Natural killer cell (primary cell): ENCODE measurements at regions not wholly inside any gene's neighbourhood (a gene's known extent, or its start where the extent isn't known, plus 50 kb on each side); places are given as distances from the start of the nearest gene placed in this dataset.

Experiments
- ATAC-seq, 3 donors: fragments of 150-1000 bp in 2 of 3; fragments of 200-7000 bp in 1 of 3; cut with Tn5 transposase; 1 replicate in 1 of 3; 2 replicates in 2 of 3; pipeline ENCODE4 v1.10.0; 2021; ENCODE audit warnings: mild to moderate bottlenecking in 2 of 3, moderate library complexity in 2 of 3
- DNase-seq, 2 donors: peaks; one replicate each; pipeline versions ENCODE4 v3.0.0 to v3.0.0-alpha.2; 2013 to 2021; ENCODE audit warnings: mixed read lengths in 1 of 2
- H3K27ac ChIP-seq: one replicate; pipeline ENCODE4 v1.5.1; 2013; ENCODE audit warnings: mild to moderate bottlenecking, low read length
- H3K27me3 ChIP-seq: one replicate; pipeline ENCODE4 v1.6.1; 2013; ENCODE audit warnings: low read length; ENCODE audit not compliant: control insufficient read depth, insufficient read depth
- H3K36me3 ChIP-seq: one replicate; pipeline ENCODE4 v1.6.1; 2013; ENCODE audit warnings: low read length; ENCODE audit not compliant: control insufficient read depth, insufficient read depth
- H3K4me1 ChIP-seq: one replicate; pipeline ENCODE4 v1.6.1; 2013; ENCODE audit warnings: low read length; ENCODE audit not compliant: control insufficient read depth, insufficient read depth
- H3K4me3 ChIP-seq: one replicate; pipeline ENCODE4 v1.5.1; 2013; ENCODE audit warnings: low read length
- H3K9me3 ChIP-seq: one replicate; pipeline ENCODE4 v1.6.1; 2013; ENCODE audit warnings: low read length; ENCODE audit not compliant: control insufficient read depth, insufficient read depth
- H3K27ac Mint-ChIP-seq, 2 donors: one replicate each; pipeline ENCODE4 v1.8.0; 2022; ENCODE audit warnings: mild to moderate bottlenecking in 2 of 2, mixed read lengths in 2 of 2, moderate library complexity in 1 of 2
- H3K27me3 Mint-ChIP-seq, 2 donors: one replicate each; pipeline ENCODE4 v1.8.0; 2022; ENCODE audit warnings: low read depth in 2 of 2, mixed read lengths in 2 of 2
- H3K36me3 Mint-ChIP-seq: one replicate; pipeline ENCODE4 v1.8.0; 2022; ENCODE audit warnings: mixed read lengths
- H3K4me1 Mint-ChIP-seq, 2 donors: one replicate each; pipeline ENCODE4 v1.8.0; 2022; ENCODE audit warnings: mixed read lengths in 2 of 2
- H3K4me3 Mint-ChIP-seq: one replicate; pipeline ENCODE4 v1.8.0; 2022; ENCODE audit warnings: mild to moderate bottlenecking, moderate library complexity, mixed read lengths
- H3K9me3 Mint-ChIP-seq, 2 donors: one replicate each; pipeline ENCODE4 v1.8.0; 2022; ENCODE audit warnings: mixed read lengths in 2 of 2
- WGBS: methylation state at CpG from one replicate; pipeline ENCODE4 v1.1.7; 2013; ENCODE audit warnings: missing lambda C conversion rate; ENCODE audit not compliant: insufficient coverage; 5-methylcytosine and 5-hydroxymethylcytosine counted together
- intact Hi-C: fragments of 100-400 bp; cut with micrococcal nuclease; formaldehyde crosslinking; loops from one replicate; pipeline ENCODE4 v1.14.2; 2022
- TF ChIP-seq, protein P1 (sequence below): fragments of 200-600 bp; IDR thresholded peaks from one replicate; pipeline ENCODE4 v1.8.0; 2022; ENCODE audit warnings: antibody characterized with exemption

DNA sequence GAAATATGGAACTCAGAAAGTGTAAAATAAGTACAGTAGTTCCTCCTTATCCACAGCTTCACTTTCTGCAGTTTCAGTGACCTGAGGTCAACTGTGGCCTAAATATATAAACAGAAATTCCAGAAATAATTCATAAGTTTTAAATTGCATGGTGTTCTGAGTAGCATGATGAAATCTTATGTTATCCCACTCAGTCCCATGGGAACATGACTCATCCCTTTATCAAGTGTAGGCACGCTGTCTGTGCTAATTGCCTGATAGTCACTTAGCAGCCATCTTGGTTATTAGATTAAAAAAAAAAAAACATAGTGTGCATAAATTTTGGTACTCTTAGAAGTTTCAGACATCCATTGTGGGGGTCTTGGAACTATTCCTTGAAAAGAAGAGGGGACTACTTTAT, 983.4 kb upstream of the ADGRL3 start:
- no peak for ATAC-seq
- Mint-ChIP-seq H3K4me3 (no peak overlapping the region), H3K27ac (no peak overlapping the region), H3K9me3 (peaks cover 3 to 4% of the 10 kb centered on the region in 2 donors), H3K36me3 (no peaks in the 10 kb centered on the region), H3K4me1 (no peaks in the 10 kb centered on the region), H3K27me3 (no peaks in the 10 kb centered on the region)
- H3K9me3 ChIP-seq = no peaks in the 10 kb centered on the region
- H3K4me3 ChIP-seq = no peak overlapping the region
- H3K27me3 ChIP-seq = no peaks in the 10 kb centered on the region
- intact Hi-C loops = no loop called here
- TF ChIP-seq, protein P1, sequence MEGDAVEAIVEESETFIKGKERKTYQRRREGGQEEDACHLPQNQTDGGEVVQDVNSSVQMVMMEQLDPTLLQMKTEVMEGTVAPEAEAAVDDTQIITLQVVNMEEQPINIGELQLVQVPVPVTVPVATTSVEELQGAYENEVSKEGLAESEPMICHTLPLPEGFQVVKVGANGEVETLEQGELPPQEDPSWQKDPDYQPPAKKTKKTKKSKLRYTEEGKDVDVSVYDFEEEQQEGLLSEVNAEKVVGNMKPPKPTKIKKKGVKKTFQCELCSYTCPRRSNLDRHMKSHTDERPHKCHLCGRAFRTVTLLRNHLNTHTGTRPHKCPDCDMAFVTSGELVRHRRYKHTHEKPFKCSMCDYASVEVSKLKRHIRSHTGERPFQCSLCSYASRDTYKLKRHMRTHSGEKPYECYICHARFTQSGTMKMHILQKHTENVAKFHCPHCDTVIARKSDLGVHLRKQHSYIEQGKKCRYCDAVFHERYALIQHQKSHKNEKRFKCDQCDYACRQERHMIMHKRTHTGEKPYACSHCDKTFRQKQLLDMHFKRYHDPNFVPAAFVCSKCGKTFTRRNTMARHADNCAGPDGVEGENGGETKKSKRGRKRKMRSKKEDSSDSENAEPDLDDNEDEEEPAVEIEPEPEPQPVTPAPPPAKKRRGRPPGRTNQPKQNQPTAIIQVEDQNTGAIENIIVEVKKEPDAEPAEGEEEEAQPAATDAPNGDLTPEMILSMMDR = no peak
- no peak for DNase-seq
- no peaks in the 10 kb centered on the region for H3K36me3 ChIP-seq
- no peak overlapping the region for H3K27ac ChIP-seq
- no CpG with 5 or more reads among the region's 1 CpG for WGBS
- no peaks in the 10 kb centered on the region for H3K4me1 ChIP-seq

DNA sequence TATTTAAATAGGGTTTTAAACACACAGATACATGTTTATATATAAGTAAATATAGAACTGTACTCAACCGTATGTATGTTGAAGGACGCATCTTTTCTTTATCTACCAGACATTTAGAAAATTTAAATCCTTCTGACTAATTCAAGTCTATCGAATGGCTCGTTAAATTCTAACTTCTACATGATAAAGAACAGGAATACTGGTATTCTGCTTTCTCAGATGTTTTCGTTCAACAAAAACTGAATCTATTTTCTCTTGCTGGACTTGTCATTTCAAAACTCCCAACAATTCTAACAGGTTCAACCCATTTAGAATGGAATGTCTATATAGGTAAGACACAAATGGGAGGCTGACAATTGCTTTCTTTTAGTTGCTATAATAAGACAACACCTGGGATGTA, 978.3 kb upstream of the ADGRL3 start:
- no peaks in the 10 kb centered on the region for H3K27me3 ChIP-seq
- ATAC-seq (no peak), DNase-seq (no peak)
- H3K27ac Mint-ChIP-seq = no peak overlapping the region
- H3K27ac ChIP-seq = no peak overlapping the region
- H3K36me3 ChIP-seq = no peaks in the 10 kb centered on the region
- WGBS = 95% methylated on average over 4 of the region's 5 CpGs
- intact Hi-C loops = no loop called here
- H3K36me3 Mint-ChIP-seq = no peaks in the 10 kb centered on the region
- TF ChIP-seq, protein P1 = no peak
- H3K9me3 ChIP-seq = no peaks in the 10 kb centered on the region
- no peak overlapping the region for H3K4me3 Mint-ChIP-seq
- no peaks in the 10 kb centered on the region for H3K27me3 Mint-ChIP-seq
- H3K9me3 Mint-ChIP-seq = peaks cover 11% of the 10 kb centered on the region in 2 donors
- H3K4me1 Mint-ChIP-seq = no peaks in the 10 kb centered on the region
- no peak overlapping the region for H3K4me3 ChIP-seq
- no peaks in the 10 kb centered on the region for H3K4me1 ChIP-seq

DNA sequence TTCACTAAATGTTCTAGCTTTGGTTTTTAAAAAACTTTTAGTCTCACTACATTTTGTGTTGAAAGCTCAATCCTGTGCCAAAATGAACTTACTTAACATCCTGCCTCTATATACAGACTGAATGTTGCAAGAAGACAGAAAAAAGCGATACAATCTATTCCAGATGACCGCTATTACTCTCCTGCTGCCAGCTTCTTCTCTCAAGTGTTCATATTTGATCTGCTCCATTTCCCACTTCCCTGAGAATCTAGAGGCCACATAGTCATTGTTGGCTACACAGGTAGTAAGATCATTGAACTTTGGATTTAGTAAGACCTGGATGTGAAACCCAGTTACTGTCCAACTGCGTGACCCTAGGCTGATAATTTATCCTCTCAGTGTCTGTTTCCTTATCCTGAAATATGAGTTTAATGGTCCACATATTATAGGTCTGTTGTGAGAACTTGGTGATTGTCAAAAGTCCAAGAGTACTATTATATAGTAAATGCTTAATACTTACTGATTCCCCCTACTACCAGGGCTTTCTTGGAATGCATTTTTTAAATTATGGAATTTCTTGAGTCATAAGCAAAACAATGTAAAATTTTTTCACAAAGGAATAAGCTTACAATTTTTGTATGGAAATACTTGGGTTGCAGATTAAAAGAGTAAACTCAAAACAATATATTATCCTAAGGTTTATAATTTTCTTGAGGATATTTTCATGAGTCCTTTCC, 976.8 kb upstream of the ADGRL3 start:
- H3K27me3 ChIP-seq = no peaks in the 10 kb centered on the region
- intact Hi-C loops = no loop called here
- H3K4me1 ChIP-seq = no peaks in the 10 kb centered on the region
- H3K9me3 ChIP-seq = no peaks in the 10 kb centered on the region
- H3K4me3 ChIP-seq = no peak overlapping the region
- 92% methylated on average over 3 of the region's 3 CpGs for WGBS
- H3K36me3 Mint-ChIP-seq = no peaks in the 10 kb centered on the region
- peaks cover 11% of the 10 kb centered on the region in 2 donors for H3K9me3 Mint-ChIP-seq
- H3K27me3 Mint-ChIP-seq = no peaks in the 10 kb centered on the region
- no peaks in the 10 kb centered on the region for H3K4me1 Mint-ChIP-seq
- no peak overlapping the region for H3K4me3 Mint-ChIP-seq
- ATAC-seq (no peak), DNase-seq (no peak)
- H3K27ac ChIP-seq = no peak overlapping the region
- TF ChIP-seq, protein P1 = no peak
- no peaks in the 10 kb centered on the region for H3K36me3 ChIP-seq
- no peak overlapping the region for H3K27ac Mint-ChIP-seq

DNA sequence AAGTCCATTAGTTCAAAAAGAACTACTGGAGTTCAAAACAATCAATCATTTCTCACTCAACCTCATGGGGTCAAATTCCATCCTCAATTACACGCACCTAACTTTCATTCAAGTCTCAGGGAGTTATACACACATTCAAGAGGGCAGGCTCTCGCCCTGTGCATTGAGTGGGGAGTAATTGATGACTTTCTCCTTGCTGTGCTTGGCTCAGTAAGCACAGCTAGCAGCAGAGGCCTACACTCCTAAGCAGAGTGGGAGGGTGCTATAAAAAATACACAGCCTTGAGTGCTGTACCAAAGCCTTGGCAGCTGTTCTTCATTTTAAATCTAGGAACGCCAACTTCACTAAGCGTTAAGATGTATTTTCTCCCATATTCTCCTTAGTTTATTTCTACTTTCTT, 958.3 kb upstream of the ADGRL3 start:
- intact Hi-C loops = no loop called here
- no peaks in the 10 kb centered on the region for H3K4me1 ChIP-seq
- Mint-ChIP-seq H3K4me1 (no peaks in the 10 kb centered on the region), H3K27me3 (no peaks in the 10 kb centered on the region), H3K27ac (no peak overlapping the region), H3K9me3 (peaks cover 13 to 19% of the 10 kb centered on the region in 2 donors), H3K36me3 (peaks cover 4% of the 10 kb centered on the region), H3K4me3 (no peak overlapping the region)
- H3K36me3 ChIP-seq = no peaks in the 10 kb centered on the region
- TF ChIP-seq, protein P1 = no peak
- H3K4me3 ChIP-seq = no peak overlapping the region
- WGBS = 88% methylated on average over 3 of the region's 4 CpGs
- H3K27ac ChIP-seq = no peak overlapping the region
- no peak for ATAC-seq
- DNase-seq = no peak
- no peaks in the 10 kb centered on the region for H3K9me3 ChIP-seq
- no peaks in the 10 kb centered on the region for H3K27me3 ChIP-seq
